ENCODE measurements at regions not wholly inside any gene's neighbourhood (a gene's known extent, or its start where the extent isn't known, plus 50 kb on each side); places are given as distances from the start of the nearest gene placed in this dataset.

DNA sequence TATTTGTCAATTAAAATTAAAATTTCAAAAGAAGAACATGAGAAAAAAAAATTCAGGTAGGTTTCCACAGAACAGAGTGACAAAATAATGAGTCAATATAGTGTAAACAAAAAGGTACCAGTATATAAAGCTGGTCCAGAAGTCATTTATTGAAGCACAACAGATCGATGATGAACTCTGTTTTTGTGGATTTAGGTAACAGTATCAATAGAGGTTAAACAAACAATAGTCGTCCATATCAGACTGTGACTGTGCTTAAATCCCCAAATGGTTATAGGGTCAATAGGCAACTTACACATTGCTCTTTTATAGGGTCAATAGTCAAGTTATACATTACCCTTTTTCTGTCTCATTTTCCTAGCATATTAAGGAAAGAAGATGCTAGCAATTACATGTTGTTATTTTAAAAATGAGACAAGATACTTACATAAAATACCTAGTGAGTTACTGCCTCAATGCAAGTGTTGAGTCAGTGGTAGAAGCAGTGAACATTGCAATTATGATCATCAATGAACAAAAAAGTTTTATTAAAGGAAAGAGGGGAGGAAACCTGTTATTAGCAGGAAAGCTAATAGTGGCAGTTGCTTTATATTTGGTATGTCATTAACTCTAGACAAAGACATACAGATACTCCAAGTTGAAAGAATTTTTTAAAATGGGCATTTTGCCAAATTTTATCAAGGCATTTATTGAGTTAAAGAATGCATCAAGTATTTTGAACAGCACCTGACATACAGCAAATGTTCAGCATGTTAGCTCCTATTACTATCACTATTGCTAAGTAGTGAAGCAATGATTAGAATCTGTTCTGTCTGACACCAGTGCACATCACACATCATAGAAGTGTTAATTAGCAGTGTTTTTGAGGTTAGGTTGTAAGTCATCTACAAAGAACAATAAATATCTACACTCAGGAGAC, 102.9 kb downstream of the CCER1 start:
- DNase-seq (ENCODE audit: low read depth): no peak
- TF ChIP-seq, protein P1, sequence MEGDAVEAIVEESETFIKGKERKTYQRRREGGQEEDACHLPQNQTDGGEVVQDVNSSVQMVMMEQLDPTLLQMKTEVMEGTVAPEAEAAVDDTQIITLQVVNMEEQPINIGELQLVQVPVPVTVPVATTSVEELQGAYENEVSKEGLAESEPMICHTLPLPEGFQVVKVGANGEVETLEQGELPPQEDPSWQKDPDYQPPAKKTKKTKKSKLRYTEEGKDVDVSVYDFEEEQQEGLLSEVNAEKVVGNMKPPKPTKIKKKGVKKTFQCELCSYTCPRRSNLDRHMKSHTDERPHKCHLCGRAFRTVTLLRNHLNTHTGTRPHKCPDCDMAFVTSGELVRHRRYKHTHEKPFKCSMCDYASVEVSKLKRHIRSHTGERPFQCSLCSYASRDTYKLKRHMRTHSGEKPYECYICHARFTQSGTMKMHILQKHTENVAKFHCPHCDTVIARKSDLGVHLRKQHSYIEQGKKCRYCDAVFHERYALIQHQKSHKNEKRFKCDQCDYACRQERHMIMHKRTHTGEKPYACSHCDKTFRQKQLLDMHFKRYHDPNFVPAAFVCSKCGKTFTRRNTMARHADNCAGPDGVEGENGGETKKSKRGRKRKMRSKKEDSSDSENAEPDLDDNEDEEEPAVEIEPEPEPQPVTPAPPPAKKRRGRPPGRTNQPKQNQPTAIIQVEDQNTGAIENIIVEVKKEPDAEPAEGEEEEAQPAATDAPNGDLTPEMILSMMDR (IDR thresholded peaks at IDR 0.05; ENCODE audit: insufficient read depth, low read depth, low read length, missing control alignments): no peak

DNA sequence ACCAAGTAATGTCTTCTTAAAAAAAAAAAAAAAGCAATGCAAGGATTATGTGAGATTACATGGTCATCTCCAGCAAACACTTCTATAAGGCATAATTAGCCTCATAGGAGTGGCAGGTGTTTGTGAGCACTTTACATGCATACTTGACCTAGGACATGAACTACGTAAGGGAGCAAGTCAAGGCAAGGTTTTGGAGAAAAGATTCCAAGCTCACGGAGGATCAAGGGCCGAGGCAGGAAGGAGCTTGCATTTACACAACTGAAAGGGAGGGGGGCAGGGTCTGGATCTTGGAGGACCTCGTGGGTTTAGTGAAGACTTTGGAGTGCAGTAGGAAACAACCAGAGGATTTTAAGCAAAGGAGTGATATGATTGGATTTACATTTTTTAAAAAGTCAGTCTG, 112.5 kb downstream of the CCER1 start:
- TF ChIP-seq, protein P1 (IDR thresholded peaks at IDR 0.05; ENCODE audit: insufficient read depth, low read depth, low read length, missing control alignments): no peak
- no peak for DNase-seq (ENCODE audit: low read depth)
- no peak overlapping the region for H3K4me3 ChIP-seq (ENCODE audit: low read depth, low read length)

More for the DNA sequence above, 102.9 kb downstream of the CCER1 start:
- no peak overlapping the region for H3K4me3 ChIP-seq (ENCODE audit: low read depth, low read length)

DNA sequence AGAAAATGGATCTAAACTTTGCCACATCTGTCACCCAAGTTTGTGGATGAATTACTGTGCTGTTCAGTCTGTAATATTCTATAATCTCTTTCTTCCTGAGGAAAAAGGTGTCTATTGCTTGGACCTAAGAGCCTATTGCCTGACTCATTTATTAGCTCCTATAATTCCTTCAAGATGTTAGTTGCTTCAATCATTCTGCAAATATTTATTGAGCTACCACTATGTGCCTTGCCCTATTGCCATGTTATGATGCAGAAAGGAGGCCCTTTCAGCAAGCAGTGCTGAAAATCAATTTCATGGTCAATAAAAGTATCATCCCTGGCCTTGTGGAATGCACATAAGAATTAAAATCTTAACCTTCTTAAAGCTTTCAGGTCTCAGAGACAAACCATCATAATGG, 113.6 kb downstream of the CCER1 start:
- no peak overlapping the region for H3K4me3 ChIP-seq (ENCODE audit: low read depth, low read length)
- TF ChIP-seq, protein P1 (IDR thresholded peaks at IDR 0.05; ENCODE audit: insufficient read depth, low read depth, low read length, missing control alignments): no peak
- DNase-seq (ENCODE audit: low read depth): no peak

DNA sequence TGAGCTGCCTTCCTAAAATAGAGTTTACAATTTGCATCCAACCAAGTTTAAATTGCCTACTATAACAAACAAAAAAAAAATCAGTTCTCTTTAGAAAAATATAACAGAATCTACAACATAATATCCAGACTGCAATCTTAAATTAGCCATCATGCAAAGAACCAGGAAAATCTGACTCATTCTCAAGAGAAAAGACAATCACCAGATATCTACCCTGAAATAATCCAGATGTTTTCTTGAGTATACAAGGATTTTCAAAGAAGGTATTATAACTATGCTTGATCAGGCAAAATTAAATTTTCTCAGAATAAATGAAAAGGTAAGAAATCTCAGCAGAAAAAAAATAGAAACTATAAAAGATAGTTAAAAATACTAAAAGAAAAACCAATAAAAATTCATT, 115.6 kb downstream of the CCER1 start:
- TF ChIP-seq, protein P1 (IDR thresholded peaks at IDR 0.05; ENCODE audit: insufficient read depth, low read depth, low read length, missing control alignments): no peak
- H3K4me3 ChIP-seq (ENCODE audit: low read depth, low read length): no peak overlapping the region
- DNase-seq (ENCODE audit: low read depth): no peak

DNA sequence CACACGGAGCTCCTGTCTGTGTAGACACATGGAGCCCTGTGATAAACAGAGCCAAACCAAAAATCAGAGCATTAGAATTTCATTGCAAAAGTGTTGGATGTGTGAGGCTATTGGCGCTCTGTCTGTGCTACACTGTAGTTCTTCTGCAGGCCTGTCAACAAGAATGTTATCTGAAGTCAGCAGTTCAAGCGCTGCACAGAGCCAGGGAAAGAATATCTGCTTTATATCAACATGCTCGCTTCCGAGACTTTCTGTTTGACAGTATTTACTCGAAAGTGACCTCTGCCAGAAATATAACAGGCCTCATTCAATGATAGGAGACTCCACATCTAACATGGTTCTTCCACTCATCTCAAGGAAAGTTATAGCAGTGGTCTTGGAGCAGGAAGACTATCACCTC, 118.3 kb downstream of the CCER1 start:
- no peak for DNase-seq (ENCODE audit: low read depth)
- no peak overlapping the region for H3K4me3 ChIP-seq (ENCODE audit: low read depth, low read length)
- TF ChIP-seq, protein P1 (IDR thresholded peaks at IDR 0.05; ENCODE audit: insufficient read depth, low read depth, low read length, missing control alignments): no peak

DNA sequence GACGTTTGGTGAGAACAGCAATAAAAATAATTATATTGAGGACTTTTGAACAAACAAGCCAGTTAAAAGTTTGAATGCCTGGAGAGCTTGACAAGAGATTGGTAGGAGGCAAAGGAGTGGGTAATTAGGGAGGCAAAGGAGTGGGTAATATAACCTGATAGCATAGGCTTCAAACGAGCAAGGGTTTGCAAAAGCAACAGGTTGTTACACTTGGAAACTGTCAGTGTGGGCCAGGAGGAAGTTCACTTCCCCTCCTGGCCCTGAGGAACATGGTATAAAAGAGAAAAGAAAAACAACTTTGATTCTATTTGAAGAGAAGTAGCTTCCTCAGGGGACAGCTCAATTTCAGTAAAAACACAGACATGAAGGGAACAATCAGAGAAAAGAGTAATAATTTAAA, 121.7 kb downstream of the CCER1 start:
- DNase-seq (ENCODE audit: low read depth): no peak
- no peak overlapping the region for H3K4me3 ChIP-seq (ENCODE audit: low read depth, low read length)
- TF ChIP-seq, protein P1 (IDR thresholded peaks at IDR 0.05; ENCODE audit: insufficient read depth, low read depth, low read length, missing control alignments): no peak
